ENCODE measurements at regions not wholly inside any gene's neighbourhood (a gene's known extent, or its start where the extent isn't known, plus 50 kb on each side); places are given as distances from the start of the nearest gene placed in this dataset.

DNA sequence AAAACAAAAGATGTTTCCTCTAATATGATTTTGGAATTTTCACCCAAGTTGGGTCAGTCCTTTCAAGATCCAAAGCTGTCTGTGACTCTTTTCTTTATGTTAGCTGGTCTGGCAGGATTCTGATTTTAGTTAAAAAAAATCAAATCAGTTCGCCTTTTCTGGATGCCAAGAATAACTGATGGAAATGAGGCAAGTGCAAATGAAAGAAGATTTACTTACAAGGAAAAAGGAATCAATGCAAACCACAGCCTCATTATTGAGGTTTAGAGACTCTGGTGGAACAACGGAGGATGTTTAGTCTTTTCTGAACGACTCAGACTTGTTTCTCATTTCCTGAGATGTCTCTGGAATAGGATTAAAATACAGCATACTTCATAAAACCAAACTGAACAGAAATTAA is 117.0 kb upstream of the DYRK2 start:
- intact Hi-C loops (cut with micrococcal nuclease) (no loop called here), dilution Hi-C loops (cut with HindIII; ENCODE audit: low sequenced_read_pairs, unreplicated experiment) (no loop called here), in situ Hi-C loops (cut with MboI; ENCODE audit: low sequenced_read_pairs) (no loop called here)
- Histone ChIP-seq H4K91ac (ENCODE audit: insufficient read depth, low read depth, low read length) (no peak overlapping the region), H3K14ac (replicated peaks; ENCODE audit: low read depth, low read length) (no peak overlapping the region), H3K18ac (ENCODE audit: low read depth, low read length) (no peak overlapping the region), H3K4me1 (ENCODE audit: control insufficient read depth, insufficient read depth, low read length) (peaks cover 2% of the 10 kb centered on the region; the same call in 1 of the 2 replicates), H2BK15ac (ENCODE audit: low read depth, low read length) (no peak overlapping the region), H4K8ac (ENCODE audit: low read depth in 2 of 2, low read length in 2 of 2) (no peak overlapping the region), H3K56ac (ENCODE audit: extremely low read depth, insufficient read depth, low read length) (no peak overlapping the region), H2BK120ac (ENCODE audit: low read depth, low read length) (0 out of 2 replicates have a peak overlapping the region, but pooled peaks have one; percentile 8), H3K4me2 (ENCODE audit: low read depth, low read length) (no peak overlapping the region), H3K4me3 (ENCODE audit: insufficient read depth, low read depth, low read length) (no peak overlapping the region), H2AFZ (replicated peaks; ENCODE audit: low read length, poor library complexity) (no peak overlapping the region), H3K27ac (ENCODE audit: insufficient read depth, low read length) (no peak overlapping the region), H3K4ac (ENCODE audit: low read depth, low read length) (no peak overlapping the region), H3K79me1 (ENCODE audit: low read depth in 1 of 2, low read length in 2 of 2) (no peaks in the 10 kb centered on the region), H3K9me1 (ENCODE audit: insufficient read depth, low read length) (no peaks in the 10 kb centered on the region; the same call in 1 of the 2 replicates), H2BK20ac (ENCODE audit: low read depth, low read length) (no peak overlapping the region), H3K36me3 (ENCODE audit: control insufficient read depth, insufficient read depth, low read length) (no peaks in the 10 kb centered on the region), H3K9me3 (ENCODE audit: control insufficient read depth, insufficient read depth, low read length) (no peaks in the 10 kb centered on the region), H2BK5ac (ENCODE audit: low read depth, low read length, poor library complexity, severe bottlenecking) (no peak overlapping the region), H3K23ac (ENCODE audit: low read depth, low read length) (no peak overlapping the region), H3K9ac (ENCODE audit: low read depth, low read length) (no peak overlapping the region), H4K20me1 (ENCODE audit: insufficient read depth, low read length) (no peaks in the 10 kb centered on the region), H4K5ac (ENCODE audit: low read depth, low read length) (no peak overlapping the region), H3K27me3 (ENCODE audit: control insufficient read depth, insufficient read depth, low read length) (peaks cover 2% of the 10 kb centered on the region; the same call in 1 of the 2 replicates), H2AK5ac (ENCODE audit: low read depth, low read length) (no peak overlapping the region), H2AK9ac (replicated peaks; ENCODE audit: low read depth, low read length, poor library complexity) (no peak overlapping the region)
- POLR2A ChIA-PET (ENCODE audit: unreplicated experiment), result no interaction called here
- TF ChIP-seq BHLHE40 (IDR thresholded peaks at IDR 0.05; ENCODE audit: low read depth, low read length), result no peak
- TF ChIP-seq NFE2L2 (IDR thresholded peaks at IDR 0.05; ENCODE audit: low read depth, low read length), result no peak
- TF ChIP-seq SMC3 (IDR thresholded peaks at IDR 0.05; ENCODE audit: low read depth, low read length), result no peak
- TF ChIP-seq USF2 (IDR thresholded peaks at IDR 0.05; ENCODE audit: low read depth, low read length), result no peak
- TF ChIP-seq MAZ (IDR thresholded peaks at IDR 0.05; ENCODE audit: borderline replicate concordance, low read depth, low read length), result no peak
- no peak for TF ChIP-seq RAD21 (IDR thresholded peaks at IDR 0.05; ENCODE audit: low read length)
- TF ChIP-seq CHD1 (IDR thresholded peaks at IDR 0.05; ENCODE audit: low read depth, low read length), result no peak
- TF ChIP-seq CEBPB (IDR thresholded peaks at IDR 0.05; ENCODE audit: low read depth, low read length), result no peak
- TF ChIP-seq FOS (IDR thresholded peaks at IDR 0.05; ENCODE audit: low read depth, low read length), result no peak
- TF ChIP-seq POLR2A (IDR thresholded peaks at IDR 0.05; ENCODE audit: low read depth, low read length), result no peak
- no CpG with 5 or more reads among the region's 3 CpGs for WGBS, 2 experiments (ENCODE audit: extremely low coverage in 2 of 2, insufficient read length in 1 of 2)
- ATAC-seq (ENCODE audit: low read depth) (no peak), DNase-seq (no peak)
- BruUV-seq (replicated peaks), result no TSS peak
- CTCF ChIA-PET, result no interaction called here
